ENCODE measurements at regions not wholly inside any gene's neighbourhood (a gene's known extent, or its start where the extent isn't known, plus 50 kb on each side); places are given as distances from the start of the nearest gene placed in this dataset.

- FAIRE-seq, result no peak
- no peak overlapping the region for H3K9ac ChIP-seq (ENCODE audit: insufficient read depth in 1 of 2, low read depth in 2 of 2, low read length in 2 of 2)
- no peak overlapping the region for H3K4me3 ChIP-seq
- no peak for DNase-seq (ENCODE audit: extremely low read depth in 1 of 4, low spot score in 3 of 4)
- H4K20me1 ChIP-seq (replicated peaks; ENCODE audit: control insufficient read depth, insufficient read depth, low read length), result no peaks in the 10 kb centered on the region
- H3K27ac ChIP-seq (ENCODE audit: extremely low read depth, low read depth, low read length), result no peak overlapping the region
- WGBS (ENCODE audit: insufficient coverage, low coverage, missing lambda C conversion rate), result 0% methylated on average over 3 of the region's 3 CpGs
- H3K36me3 ChIP-seq (ENCODE audit: control insufficient read depth, insufficient read depth, low read length), result no peaks in the 10 kb centered on the region
- H3K9me1 ChIP-seq (ENCODE audit: control insufficient read depth, insufficient read depth, low read length), result no peaks in the 10 kb centered on the region
- in situ Hi-C loops (cut with MboI) (no loop called here), intact Hi-C loops (cut with micrococcal nuclease) (no loop called here)
- POLR2A ChIA-PET, result no interaction called here
- H3K27me3 ChIP-seq (ENCODE audit: control insufficient read depth in 2 of 2, insufficient read depth in 2 of 2, low read length in 2 of 2), result no peaks in the 10 kb centered on the region
- BruUV-seq (replicated peaks), result no TSS peak
- no peak for ATAC-seq
- no peaks in the 10 kb centered on the region for H3K79me2 ChIP-seq (ENCODE audit: control insufficient read depth, insufficient read depth, low read length)
- no peaks in the 10 kb centered on the region for H3K9me3 ChIP-seq (replicated peaks; ENCODE audit: control insufficient read depth, insufficient read depth, low read depth, low read length)
- no peak overlapping the region for H3K4me2 ChIP-seq (ENCODE audit: insufficient read depth, low read length)
- CTCF ChIA-PET (ENCODE audit: low intra/inter-chr PET ratio), result no interaction called here
- H2AFZ ChIP-seq (ENCODE audit: low read depth, low read length), result no peak overlapping the region
- H3K4me1 ChIP-seq (replicated peaks in 1 of 2; ENCODE audit: control insufficient read depth in 2 of 2, insufficient read depth in 2 of 2, low read length in 2 of 2), result no peaks in the 10 kb centered on the region
- TF ChIP-seq ZNF324 (CRISPR knock-in tag; IDR thresholded peaks at IDR 0.05) (no peak), LEF1 (IDR thresholded peaks at IDR 0.05) (no peak), MECOM (CRISPR knock-in tag; IDR thresholded peaks at IDR 0.05) (no peak), NR2C2 (CRISPR knock-in tag; IDR thresholded peaks at IDR 0.05) (no peak), NR2C2 (tag; IDR thresholded peaks at IDR 0.05) (no peak), IRF2 (CRISPR knock-in tag; IDR thresholded peaks at IDR 0.05) (no peak), BRD9 (IDR thresholded peaks at IDR 0.05; ENCODE audit: low read depth, partially characterized antibody) (no peak), ZBTB1 (CRISPR knock-in tag; IDR thresholded peaks at IDR 0.05; ENCODE audit: borderline replicate concordance, low read depth) (no peak), SIX5 (IDR thresholded peaks at IDR 0.05; ENCODE audit: borderline replicate concordance in 1 of 2, insufficient read depth in 1 of 2, low read depth in 1 of 2, low read length in 2 of 2) (no peak), ZNF217 (CRISPR knock-in tag; IDR thresholded peaks at IDR 0.05) (no peak)
- TF ChIP-seq, protein P1, sequence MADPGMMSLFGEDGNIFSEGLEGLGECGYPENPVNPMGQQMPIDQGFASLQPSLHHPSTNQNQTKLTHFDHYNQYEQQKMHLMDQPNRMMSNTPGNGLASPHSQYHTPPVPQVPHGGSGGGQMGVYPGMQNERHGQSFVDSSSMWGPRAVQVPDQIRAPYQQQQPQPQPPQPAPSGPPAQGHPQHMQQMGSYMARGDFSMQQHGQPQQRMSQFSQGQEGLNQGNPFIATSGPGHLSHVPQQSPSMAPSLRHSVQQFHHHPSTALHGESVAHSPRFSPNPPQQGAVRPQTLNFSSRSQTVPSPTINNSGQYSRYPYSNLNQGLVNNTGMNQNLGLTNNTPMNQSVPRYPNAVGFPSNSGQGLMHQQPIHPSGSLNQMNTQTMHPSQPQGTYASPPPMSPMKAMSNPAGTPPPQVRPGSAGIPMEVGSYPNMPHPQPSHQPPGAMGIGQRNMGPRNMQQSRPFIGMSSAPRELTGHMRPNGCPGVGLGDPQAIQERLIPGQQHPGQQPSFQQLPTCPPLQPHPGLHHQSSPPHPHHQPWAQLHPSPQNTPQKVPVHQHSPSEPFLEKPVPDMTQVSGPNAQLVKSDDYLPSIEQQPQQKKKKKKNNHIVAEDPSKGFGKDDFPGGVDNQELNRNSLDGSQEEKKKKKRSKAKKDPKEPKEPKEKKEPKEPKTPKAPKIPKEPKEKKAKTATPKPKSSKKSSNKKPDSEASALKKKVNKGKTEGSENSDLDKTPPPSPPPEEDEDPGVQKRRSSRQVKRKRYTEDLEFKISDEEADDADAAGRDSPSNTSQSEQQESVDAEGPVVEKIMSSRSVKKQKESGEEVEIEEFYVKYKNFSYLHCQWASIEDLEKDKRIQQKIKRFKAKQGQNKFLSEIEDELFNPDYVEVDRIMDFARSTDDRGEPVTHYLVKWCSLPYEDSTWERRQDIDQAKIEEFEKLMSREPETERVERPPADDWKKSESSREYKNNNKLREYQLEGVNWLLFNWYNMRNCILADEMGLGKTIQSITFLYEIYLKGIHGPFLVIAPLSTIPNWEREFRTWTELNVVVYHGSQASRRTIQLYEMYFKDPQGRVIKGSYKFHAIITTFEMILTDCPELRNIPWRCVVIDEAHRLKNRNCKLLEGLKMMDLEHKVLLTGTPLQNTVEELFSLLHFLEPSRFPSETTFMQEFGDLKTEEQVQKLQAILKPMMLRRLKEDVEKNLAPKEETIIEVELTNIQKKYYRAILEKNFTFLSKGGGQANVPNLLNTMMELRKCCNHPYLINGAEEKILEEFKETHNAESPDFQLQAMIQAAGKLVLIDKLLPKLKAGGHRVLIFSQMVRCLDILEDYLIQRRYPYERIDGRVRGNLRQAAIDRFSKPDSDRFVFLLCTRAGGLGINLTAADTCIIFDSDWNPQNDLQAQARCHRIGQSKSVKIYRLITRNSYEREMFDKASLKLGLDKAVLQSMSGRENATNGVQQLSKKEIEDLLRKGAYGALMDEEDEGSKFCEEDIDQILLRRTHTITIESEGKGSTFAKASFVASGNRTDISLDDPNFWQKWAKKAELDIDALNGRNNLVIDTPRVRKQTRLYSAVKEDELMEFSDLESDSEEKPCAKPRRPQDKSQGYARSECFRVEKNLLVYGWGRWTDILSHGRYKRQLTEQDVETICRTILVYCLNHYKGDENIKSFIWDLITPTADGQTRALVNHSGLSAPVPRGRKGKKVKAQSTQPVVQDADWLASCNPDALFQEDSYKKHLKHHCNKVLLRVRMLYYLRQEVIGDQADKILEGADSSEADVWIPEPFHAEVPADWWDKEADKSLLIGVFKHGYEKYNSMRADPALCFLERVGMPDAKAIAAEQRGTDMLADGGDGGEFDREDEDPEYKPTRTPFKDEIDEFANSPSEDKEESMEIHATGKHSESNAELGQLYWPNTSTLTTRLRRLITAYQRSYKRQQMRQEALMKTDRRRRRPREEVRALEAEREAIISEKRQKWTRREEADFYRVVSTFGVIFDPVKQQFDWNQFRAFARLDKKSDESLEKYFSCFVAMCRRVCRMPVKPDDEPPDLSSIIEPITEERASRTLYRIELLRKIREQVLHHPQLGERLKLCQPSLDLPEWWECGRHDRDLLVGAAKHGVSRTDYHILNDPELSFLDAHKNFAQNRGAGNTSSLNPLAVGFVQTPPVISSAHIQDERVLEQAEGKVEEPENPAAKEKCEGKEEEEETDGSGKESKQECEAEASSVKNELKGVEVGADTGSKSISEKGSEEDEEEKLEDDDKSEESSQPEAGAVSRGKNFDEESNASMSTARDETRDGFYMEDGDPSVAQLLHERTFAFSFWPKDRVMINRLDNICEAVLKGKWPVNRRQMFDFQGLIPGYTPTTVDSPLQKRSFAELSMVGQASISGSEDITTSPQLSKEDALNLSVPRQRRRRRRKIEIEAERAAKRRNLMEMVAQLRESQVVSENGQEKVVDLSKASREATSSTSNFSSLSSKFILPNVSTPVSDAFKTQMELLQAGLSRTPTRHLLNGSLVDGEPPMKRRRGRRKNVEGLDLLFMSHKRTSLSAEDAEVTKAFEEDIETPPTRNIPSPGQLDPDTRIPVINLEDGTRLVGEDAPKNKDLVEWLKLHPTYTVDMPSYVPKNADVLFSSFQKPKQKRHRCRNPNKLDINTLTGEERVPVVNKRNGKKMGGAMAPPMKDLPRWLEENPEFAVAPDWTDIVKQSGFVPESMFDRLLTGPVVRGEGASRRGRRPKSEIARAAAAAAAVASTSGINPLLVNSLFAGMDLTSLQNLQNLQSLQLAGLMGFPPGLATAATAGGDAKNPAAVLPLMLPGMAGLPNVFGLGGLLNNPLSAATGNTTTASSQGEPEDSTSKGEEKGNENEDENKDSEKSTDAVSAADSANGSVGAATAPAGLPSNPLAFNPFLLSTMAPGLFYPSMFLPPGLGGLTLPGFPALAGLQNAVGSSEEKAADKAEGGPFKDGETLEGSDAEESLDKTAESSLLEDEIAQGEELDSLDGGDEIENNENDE (IDR thresholded peaks at IDR 0.05; ENCODE audit: low read depth, low read length), result no peak
Measured at GRCh38 chr18:47677952-47678351, 252.5 kb downstream of the SMAD2 start.

Data from K562 (cell line).